ENCODE measurements at regions not wholly inside any gene's neighbourhood (a gene's known extent, or its start where the extent isn't known, plus 50 kb on each side); places are given as distances from the start of the nearest gene placed in this dataset.

- no peak for DNase-seq
Observed at GRCh38 chr11:123253223-123253622, 58.2 kb upstream of the CLMP start.

- no peak for DNase-seq
Observed at GRCh38 chr11:123251657-123252344, 56.8 kb upstream of the CLMP start.

GRCh38 chr11:123250892-123251656 lies 56.0 kb upstream of the CLMP start:
- DNase-seq: no peak

GRCh38 chr11:123249354-123249753 lies 54.3 kb upstream of the CLMP start:
- no peak for DNase-seq

GRCh38 chr11:123247813-123248379 lies 52.8 kb upstream of the CLMP start:
- no peak for DNase-seq

GRCh38 chr11:123247496-123247799 lies 52.4 kb upstream of the CLMP start:
- no peak for DNase-seq

GRCh38 chr11:123246749-123247495 lies 51.9 kb upstream of the CLMP start:
- peak; percentile 20 to 63 for DNase-seq

- DNase-seq: no peak
Observed at GRCh38 chr11:123245567-123245966, 50.5 kb upstream of the CLMP start.
